Activated CD4-positive, alpha-beta T cell treated with anti-CD3 and anti-CD28 coated beads for 24 hours (primary cell): ENCODE measurements at regions not wholly inside any gene's neighbourhood (a gene's known extent, or its start where the extent isn't known, plus 50 kb on each side); places are given as distances from the start of the nearest gene placed in this dataset.

Source experiments
- DNase-seq, 2 donors: peaks; one replicate each; pipeline ENCODE4 v3.0.0-alpha.2; 2020; ENCODE audit warnings: low read depth in 2 of 2

- no peak for DNase-seq
These were observed 320.2 kb upstream of the JARID2 start for GRCh38 chr6:14925699-14926026.

DNA sequence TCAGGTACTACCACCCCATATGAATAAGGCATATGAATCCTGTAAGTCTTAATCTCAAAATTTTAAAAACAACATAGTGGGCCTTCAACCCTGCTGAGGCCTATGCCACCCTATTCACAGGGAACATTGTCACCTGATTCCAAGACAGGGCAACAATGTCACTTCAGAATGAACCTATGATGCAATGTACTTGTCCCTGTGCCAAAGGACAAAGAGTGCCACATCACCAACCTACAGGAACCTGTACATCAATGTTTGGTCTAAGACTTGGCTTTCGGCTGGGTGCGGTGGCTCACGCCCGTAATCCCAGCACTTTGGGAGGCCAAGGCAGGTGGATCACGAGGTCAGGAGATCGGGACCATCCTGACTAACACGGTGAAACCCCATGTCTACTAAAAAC is 318.5 kb upstream of the JARID2 start:
- DNase-seq: no peak

DNA sequence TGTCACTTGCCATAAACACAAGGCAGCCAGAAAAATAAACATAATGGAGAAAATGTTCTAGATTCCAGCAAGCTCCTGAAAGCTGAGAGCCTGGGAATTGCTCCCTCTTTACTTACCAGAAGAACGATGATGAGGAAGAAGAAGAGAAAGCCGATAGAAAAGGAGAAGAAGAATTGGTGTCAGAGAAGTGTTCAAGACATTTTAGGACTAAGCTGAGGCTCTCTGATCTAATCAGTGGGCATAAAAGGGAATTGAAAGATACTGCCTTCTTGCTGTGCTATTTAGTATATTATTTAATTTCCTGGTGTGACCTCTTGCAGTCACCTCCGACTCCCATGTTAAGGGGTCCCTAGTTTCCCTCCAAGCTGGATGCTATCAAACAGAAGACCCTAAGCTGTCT is 316.6 kb upstream of the JARID2 start:
- DNase-seq: no peak

DNA sequence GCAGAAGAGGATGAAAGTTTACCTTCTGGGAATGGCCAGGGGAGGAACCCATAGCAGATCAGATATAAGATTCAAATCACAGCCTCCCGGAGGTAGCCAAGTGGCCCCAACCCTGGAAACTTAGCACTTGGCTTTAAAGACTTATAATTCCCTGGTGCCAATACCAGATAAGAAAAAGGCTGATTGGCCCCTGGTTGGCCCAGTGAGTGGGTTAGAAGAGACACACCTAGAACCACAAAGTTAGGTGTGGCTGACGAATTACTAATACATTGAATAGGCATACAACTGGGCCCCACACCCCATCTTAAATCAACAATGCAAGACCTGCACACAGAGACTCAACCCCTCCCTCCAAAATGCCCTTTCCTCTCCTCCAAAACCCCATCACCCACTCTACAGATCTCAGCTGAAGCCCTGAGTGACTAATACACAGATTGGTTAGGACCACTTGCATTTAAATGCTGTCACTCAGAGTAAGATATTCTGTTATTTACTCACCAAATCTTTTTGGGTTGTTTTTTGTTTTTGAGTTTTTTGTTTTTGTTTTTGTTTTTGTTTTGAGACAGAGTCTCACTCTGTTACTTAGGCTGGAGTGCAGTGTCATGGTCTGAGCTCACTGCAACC is 315.4 kb upstream of the JARID2 start:
- no peak for DNase-seq

DNA sequence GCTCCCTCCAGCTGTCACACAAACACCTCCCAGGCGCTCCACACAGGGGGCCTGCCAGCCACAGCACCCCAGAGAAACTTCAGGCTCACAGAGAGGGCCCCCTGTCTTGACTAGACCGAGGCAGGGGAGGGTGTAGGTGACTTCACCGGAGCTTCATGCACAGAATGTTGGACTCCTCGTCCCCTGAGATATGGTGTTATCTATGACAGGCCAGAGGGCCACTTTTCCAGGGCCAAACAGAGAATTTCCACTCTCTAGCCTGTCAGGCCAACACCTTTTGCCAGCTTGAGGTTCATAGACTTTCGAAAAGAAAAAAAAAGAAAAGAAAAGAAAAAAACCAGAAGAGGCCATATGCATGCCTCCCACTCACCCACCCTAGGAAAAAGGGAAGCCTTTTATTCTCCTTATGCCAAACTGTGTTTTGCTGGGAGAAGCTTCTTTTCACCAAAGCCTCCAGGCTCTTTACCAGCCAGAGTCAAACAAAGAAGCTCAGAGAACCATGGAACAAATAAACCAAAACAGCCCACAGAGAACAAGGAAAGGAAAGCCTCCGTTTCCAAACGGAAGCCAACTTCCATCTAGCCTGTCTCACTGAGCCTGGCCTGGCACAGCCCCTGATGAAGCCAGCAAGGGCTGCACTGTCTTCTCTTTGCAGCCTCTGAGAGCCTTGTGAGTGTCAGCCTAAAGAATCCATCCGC is 313.2 kb upstream of the JARID2 start:
- DNase-seq: no peak

GRCh38 chr6:14933183-14933544 is 312.7 kb upstream of the JARID2 start:
- DNase-seq: no peak

DNA sequence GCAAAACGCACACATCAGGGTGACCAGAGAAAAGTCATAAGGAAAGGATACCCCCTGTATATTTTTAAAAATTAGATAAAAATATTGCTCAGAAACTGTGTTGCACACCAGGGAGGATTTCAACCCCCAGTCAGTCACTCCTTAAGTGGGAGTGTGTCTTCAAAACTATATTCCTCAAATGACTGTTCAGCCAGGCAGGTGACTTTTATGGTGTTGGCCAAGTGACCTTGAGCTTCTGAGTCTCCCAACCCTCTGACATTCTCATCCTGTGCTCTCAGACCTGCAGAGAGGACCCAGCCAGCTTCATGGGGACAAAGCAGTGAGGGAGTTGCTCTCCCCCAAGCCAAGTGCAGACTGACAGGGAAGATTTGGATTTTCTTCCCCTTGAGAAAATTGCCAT is 311.9 kb upstream of the JARID2 start:
- DNase-seq: no peak

GRCh38 chr6:14934844-14935243 is 311.0 kb upstream of the JARID2 start:
- no peak for DNase-seq

- no peak for DNase-seq
These were observed 309.0 kb upstream of the JARID2 start for GRCh38 chr6:14936861-14937260.

DNA sequence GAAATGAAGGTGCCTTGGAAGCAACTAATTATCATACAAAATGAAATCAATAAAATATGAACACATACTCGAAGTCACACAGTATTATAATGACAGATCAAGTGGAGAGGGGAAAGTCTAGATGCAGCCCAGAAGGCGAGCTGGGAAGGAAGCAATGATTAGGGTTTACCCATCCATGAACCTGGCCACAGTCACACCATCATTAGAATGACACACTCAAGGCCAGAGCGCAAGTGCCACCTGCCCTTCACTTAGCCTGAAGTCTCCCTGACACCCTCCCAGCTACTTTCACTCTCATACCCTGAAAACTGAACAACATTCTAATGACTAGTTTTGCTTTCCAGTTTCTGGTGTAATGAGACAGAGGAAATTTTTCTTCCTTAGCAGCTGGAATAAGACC is 302.8 kb upstream of the JARID2 start:
- no peak for DNase-seq

DNA sequence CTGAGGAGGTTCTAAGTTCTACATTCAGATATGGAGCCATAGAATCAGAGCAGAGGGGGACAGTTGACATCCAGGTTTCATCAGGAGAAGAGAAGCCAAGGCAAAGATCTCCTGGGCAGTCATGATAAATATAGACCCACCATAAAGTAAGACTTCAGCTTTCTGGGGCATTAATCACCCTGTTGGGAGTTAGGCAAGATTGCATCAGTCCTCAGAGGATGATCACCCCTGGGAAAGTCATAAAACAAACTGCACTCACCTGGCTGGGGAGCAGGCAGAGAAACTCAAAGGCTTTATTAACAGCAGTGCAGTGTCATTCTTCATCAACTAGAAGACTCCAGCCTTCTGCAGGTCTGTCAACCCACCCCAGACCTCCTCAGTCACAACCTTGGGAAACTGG is 301.3 kb upstream of the JARID2 start:
- DNase-seq: no peak

DNA sequence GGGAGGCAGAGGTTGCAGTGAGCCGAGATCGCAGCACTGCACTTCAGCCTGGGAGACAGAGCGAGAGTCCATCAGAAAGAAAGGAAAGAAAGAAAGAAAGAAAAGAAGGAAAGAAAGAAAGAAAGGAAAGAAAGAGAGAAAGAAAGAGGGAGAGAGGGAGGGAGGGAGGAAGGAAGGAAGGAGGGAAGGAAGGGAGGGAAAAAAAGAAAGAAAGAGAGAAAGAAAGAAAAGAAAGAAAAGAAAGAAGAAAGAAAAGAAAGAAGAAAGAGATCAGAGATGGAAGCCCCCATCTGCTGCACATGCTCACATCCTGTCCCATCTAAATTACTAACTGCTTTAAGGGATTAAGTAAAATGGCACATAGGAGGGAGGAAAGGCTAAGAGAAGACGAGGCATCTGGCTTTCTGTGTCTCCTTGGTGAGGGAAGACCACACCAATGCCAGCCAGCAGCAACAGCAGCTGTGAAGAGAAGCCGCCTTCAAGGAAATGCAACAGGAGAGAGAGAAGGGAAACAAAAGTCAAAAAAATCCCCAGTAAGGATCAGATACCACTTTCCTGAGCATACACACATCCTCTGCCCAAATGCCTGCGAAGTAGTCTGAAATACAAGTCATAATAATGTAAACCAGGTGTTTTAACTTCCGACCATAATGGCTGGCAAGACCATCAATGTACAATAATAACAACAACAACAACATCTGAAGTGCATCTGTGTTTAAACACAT is 300.2 kb upstream of the JARID2 start:
- DNase-seq: no peak

GRCh38 chr6:14946753-14947152 is 299.1 kb upstream of the JARID2 start:
- no peak for DNase-seq

- no peak for DNase-seq
These were observed 297.2 kb upstream of the JARID2 start for GRCh38 chr6:14948586-14949245.

- DNase-seq: no peak
These were observed 295.5 kb upstream of the JARID2 start for GRCh38 chr6:14950103-14950969.

GRCh38 chr6:14950970-14951276 is 294.9 kb upstream of the JARID2 start:
- DNase-seq: no peak

DNA sequence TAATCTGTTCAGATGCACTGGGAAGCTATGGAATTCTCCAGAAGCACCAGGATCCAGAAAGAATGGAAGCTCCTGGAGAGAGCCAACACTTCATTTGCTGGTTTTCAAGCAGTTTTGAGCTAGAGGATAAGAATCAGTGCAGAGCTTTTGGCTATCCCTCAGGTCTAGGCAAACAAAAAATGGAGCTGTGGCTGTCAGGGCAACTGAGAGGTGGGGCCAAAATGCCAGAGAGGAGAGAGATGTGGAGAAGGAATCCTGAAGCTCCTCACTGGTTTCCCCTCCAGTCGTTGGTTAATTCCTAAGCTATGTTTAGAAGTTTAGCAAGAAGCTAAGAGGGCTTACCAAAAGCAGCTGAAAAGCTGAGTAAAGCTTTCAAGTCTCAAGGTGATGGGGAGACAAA is 294.2 kb upstream of the JARID2 start:
- DNase-seq: no peak

DNA sequence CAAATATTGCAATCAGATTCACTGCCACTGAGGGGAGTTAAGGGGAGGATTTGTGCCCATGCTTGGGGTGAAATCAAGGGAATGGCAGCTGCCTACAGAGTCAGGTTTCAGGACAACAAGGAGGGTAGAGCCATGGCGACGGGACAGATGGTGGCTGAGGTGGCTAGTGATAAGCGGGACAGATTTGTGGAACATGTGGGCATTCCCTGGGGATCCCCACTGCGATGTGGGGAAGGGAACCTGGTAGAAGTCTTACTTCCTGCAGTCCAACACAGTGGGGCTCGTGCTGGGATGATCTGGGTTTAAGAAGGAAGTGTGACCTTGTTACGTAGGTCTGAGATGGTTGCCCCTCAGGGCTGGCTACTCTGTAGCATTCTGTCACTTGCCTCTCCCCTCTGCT is 292.0 kb upstream of the JARID2 start:
- no peak for DNase-seq

DNA sequence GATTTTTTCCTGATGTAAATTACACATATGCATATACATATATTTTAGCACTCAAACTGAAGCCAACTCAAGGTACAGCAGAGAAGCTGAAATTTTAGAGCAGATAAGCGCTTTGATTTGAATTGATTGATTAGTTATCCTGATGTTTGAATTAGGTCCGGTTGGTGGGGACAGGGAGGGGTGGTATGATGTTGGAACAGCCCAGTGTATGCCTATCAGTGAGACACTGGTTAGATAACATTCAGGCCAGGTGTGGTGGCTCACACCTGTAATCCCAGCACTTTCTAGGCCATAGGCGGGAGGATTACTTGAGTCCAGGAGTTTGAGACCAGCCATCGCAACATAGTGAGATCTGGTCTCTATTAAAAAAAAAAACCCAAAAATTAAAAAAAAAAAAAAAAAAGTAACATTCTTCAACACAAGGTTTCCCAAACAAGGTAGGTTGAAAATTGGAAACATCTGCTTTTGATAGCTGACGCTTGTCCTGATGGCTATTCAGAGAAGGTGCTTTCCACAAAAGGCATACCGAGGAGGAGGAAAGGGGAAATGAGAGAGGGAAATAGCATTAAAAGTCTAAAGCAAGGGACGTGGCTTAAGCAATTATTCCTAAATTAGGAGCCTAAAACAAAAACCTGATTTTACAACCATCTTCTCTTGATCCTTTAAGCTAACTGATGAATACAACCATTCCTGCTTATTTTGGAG is 288.4 kb upstream of the JARID2 start:
- no peak for DNase-seq

DNA sequence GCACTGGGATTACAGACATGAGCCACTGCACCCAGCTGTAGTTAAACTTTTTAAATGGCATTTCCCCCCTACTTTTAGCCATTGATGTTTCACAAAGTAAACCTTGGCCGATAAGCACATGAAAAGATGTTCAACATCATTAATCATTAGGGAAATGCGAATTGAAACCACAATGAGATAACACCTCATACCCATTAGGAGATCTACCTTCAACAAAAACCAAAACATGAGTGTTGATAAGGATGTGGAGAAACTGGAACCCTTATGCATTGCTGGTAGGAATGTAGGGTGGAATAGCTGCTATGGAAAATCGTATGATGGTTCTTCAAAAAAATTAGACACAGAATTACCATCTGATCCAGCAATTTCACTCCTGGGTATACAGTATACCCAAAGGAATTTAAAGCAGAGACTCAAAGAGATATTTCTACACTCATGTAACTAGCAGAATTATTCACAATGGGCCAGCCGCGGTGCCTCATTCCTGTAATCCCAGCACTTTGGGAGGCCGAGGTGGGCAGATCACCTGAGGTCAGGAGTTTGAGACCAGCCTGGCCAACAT is 286.5 kb upstream of the JARID2 start:
- DNase-seq: no peak
